ENCODE measurements at regions not wholly inside any gene's neighbourhood (a gene's known extent, or its start where the extent isn't known, plus 50 kb on each side); places are given as distances from the start of the nearest gene placed in this dataset.

DNA sequence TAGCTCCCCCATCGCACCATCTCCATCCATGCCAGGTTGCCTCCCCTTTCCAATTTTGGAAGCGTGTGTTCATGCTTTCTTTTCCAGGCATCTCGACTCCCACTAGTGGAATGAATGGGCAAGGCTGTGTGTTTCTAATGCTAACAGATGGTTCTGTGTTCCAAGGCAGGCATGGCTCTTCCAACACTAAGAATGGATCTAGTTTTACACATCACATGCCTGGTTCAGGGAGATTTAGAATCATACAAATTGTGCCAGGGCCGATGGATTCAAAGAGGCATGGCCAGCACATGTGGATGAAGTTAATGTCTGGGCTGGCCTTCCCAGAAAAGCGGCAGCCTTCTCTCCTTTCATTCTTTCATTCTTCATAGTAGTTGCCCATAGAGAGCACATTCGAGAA is 438.7 kb downstream of the PRDM2 start:
- TF ChIP-seq, protein P1, sequence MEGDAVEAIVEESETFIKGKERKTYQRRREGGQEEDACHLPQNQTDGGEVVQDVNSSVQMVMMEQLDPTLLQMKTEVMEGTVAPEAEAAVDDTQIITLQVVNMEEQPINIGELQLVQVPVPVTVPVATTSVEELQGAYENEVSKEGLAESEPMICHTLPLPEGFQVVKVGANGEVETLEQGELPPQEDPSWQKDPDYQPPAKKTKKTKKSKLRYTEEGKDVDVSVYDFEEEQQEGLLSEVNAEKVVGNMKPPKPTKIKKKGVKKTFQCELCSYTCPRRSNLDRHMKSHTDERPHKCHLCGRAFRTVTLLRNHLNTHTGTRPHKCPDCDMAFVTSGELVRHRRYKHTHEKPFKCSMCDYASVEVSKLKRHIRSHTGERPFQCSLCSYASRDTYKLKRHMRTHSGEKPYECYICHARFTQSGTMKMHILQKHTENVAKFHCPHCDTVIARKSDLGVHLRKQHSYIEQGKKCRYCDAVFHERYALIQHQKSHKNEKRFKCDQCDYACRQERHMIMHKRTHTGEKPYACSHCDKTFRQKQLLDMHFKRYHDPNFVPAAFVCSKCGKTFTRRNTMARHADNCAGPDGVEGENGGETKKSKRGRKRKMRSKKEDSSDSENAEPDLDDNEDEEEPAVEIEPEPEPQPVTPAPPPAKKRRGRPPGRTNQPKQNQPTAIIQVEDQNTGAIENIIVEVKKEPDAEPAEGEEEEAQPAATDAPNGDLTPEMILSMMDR (IDR thresholded peaks at IDR 0.05) = no peak
- H3K36me3 ChIP-seq (ENCODE audit: insufficient read depth in 1 of 2, low read depth in 1 of 2) = no peaks in the 10 kb centered on the region
- no peaks in the 10 kb centered on the region for H3K9me3 ChIP-seq
- H3K4me1 ChIP-seq = no peaks in the 10 kb centered on the region
- no peak for ATAC-seq
- no peak overlapping the region for H3K4me3 ChIP-seq
- intact Hi-C loops (cut with DNase I) = no loop called here
- H3K27ac ChIP-seq = no peak overlapping the region
- WGBS, 3 donors = 22 to 38% (median 28%) methylated on average over 6 of the region's 6 CpGs
- H3K27me3 ChIP-seq (ENCODE audit: insufficient read depth in 3 of 3, low read length in 2 of 3) = peaks cover 0 to 4% (median 2%) of the 10 kb centered on the region in 3 donors
- no peak for DNase-seq

DNA sequence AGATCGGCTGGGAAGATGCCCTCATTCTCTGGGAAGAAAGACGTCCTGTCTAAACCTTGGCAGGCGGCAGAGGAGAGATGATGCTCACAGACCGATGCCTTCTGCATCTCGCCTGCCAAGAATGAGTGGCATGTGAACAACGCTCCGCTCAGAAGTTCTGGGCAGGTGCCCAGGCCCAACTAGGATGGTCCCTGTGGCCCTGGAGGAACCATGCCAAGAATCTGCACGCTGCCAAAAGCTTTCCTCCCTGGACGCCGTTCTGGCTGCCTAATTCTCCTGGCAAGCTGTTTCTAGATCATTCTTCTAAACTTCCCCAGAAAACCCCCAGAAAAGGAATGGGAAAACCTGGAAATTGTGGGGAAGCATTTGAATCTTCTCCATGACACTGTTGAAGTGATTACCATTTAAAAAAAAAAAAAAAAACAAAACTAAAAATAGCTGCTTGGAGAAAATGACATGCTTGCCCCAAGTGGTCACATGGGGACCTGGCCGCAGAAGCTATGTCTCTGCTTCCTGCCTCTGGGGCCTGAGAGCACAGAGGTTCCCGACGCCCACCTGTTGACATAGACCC is 440.9 kb downstream of the PRDM2 start:
- Histone ChIP-seq H3K9me3 (no peaks in the 10 kb centered on the region), H3K36me3 (ENCODE audit: insufficient read depth in 1 of 2, low read depth in 1 of 2) (no peaks in the 10 kb centered on the region), H3K4me1 (no peaks in the 10 kb centered on the region), H3K27ac (no peak overlapping the region), H3K4me3 (no peak overlapping the region), H3K27me3 (ENCODE audit: insufficient read depth in 3 of 3, low read length in 2 of 3) (peaks cover 0 to 4% (median 2%) of the 10 kb centered on the region in 3 donors)
- DNase-seq = peak; percentile 49 to 67
- intact Hi-C loops (cut with DNase I) = no loop called here
- TF ChIP-seq, protein P1 (IDR thresholded peaks at IDR 0.05) = no peak
- peak in 1 of 4 donors; percentile 30 for ATAC-seq
- WGBS, 3 donors = 15 to 28% (median 21%) methylated on average over 13 of the region's 13 CpGs

DNA sequence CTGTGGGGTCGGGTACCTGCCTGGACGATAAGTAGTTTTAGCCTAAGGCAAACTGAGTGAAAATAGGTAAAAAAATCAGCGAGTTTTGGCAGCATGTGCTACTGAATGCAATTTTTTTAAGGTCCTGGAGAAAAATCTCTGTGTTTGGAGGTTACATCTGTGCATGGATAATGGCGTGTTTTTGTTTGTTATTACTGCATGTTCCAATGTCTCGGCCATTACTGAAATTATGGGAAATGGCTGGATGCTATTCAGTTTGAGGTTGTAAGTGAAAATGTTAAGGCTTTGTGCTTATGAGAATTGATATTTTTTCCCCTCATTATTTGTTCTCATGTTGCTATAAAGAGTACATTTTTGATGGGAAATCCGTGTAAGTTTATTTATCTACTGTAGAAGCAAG is 441.7 kb downstream of the PRDM2 start:
- intact Hi-C loops (cut with DNase I) = no loop called here
- no peak for ATAC-seq
- H3K36me3 ChIP-seq (ENCODE audit: insufficient read depth in 1 of 2, low read depth in 1 of 2) = no peaks in the 10 kb centered on the region
- H3K9me3 ChIP-seq = no peaks in the 10 kb centered on the region
- 38 to 53% (median 42%) methylated on average over 6 of the region's 6 CpGs for WGBS, 3 donors
- no peak overlapping the region for H3K27ac ChIP-seq
- DNase-seq = no peak
- H3K4me3 ChIP-seq = no peak overlapping the region
- no peaks in the 10 kb centered on the region for H3K4me1 ChIP-seq
- TF ChIP-seq, protein P1 (IDR thresholded peaks at IDR 0.05) = no peak
- peaks cover 0 to 2% (median under 1%) of the 10 kb centered on the region in 3 donors for H3K27me3 ChIP-seq (ENCODE audit: insufficient read depth in 3 of 3, low read length in 2 of 3)

DNA sequence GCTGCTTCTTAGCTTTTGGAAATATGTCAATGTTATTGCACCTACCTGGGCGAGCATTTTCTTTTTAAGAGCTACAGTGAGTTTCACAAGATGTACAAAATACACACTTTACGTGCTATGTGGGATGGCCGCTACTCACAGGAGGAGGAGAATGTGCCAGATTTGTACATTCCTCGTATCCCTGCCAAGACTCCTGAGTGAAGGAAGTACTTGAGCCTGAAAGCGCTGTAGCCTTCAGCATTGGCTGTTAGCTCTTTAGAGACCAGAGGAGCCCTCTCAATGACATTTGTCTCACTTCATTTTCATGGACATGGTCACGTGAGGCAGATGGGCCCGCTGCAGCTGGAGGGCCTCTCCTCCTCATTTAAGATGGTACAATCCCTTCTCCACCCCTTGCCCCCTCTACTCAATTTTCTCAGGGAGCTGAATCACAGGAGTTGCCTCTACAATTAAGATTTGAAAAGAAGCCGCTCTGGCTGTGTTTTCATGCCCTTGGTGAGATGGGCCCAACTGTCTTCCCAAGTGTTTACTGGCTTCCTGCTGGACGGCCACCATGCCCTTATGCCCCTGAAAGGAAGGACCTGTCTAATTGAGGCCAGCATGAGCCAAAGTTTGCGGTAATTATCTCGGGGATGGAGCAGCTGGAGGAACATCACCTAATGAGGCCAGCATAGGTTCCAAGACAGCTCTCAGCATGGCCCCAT is 442.6 kb downstream of the PRDM2 start:
- Histone ChIP-seq H3K36me3 (ENCODE audit: insufficient read depth in 1 of 2, low read depth in 1 of 2) (no peaks in the 10 kb centered on the region), H3K4me3 (no peak overlapping the region), H3K27me3 (ENCODE audit: insufficient read depth in 3 of 3, low read length in 2 of 3) (peaks cover 0 to 2% (median 0%) of the 10 kb centered on the region in 3 donors), H3K4me1 (no peaks in the 10 kb centered on the region), H3K9me3 (no peaks in the 10 kb centered on the region), H3K27ac (no peak overlapping the region)
- ATAC-seq (no peak), DNase-seq (no peak)
- intact Hi-C loops (cut with DNase I) = no loop called here
- 41 to 51% (median 45%) methylated on average over 11 of the region's 11 CpGs for WGBS, 3 donors
- TF ChIP-seq, protein P1 (IDR thresholded peaks at IDR 0.05) = no peak

Data from psoas muscle (tissue), 7 donors.